ENCODE measurements at regions not wholly inside any gene's neighbourhood (a gene's known extent, or its start where the extent isn't known, plus 50 kb on each side); places are given as distances from the start of the nearest gene placed in this dataset.
"Not testable (repeated sequence)": the region's sequence is repeated elsewhere in the genome, so short reads cannot be mapped to it uniquely, and the experiment has no call there.

DNA sequence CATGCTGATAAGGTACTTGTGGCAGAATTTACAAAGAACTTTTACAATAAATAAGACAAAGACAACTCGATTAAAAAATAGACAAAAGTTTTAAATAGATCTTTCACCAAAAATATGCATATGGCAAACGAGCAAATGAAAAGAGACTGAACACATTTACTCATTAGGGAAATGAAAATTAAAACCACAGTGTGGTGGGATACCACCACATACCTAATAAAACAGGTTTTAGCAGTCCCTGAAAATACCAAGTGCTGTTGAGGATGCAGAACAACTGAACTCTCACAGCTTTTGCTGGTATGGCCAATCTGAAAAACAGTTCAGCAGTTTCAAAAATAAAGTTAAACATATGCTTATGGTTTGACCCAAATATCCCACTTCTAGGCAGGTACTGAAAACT, 205.4 kb upstream of the ADO start:
- DNase-seq, result no peak
- no peak overlapping the region for H3K4me3 ChIP-seq (ENCODE audit: low read length)
- H3K4me3 Mint-ChIP-seq, result no peak overlapping the region
- H3K9me3 ChIP-seq (ENCODE audit: control insufficient read depth, low read length), result no peaks in the 10 kb centered on the region
- H3K27me3 Mint-ChIP-seq (ENCODE audit: insufficient read depth), result no peaks in the 10 kb centered on the region
- peaks cover 15% of the 10 kb centered on the region for H3K9me3 Mint-ChIP-seq
- H3K36me3 ChIP-seq (ENCODE audit: control insufficient read depth, insufficient read depth, low read length), result no peaks in the 10 kb centered on the region
- no peaks in the 10 kb centered on the region for H3K36me3 Mint-ChIP-seq (ENCODE audit: low read depth)
- H3K27me3 ChIP-seq (ENCODE audit: control insufficient read depth, insufficient read depth, low read length, poor library complexity, severe bottlenecking), result no peaks in the 10 kb centered on the region
- no peak overlapping the region for H3K9ac ChIP-seq (ENCODE audit: extremely low read depth, low read length, poor library complexity, severe bottlenecking)
- no peaks in the 10 kb centered on the region for H3K4me1 Mint-ChIP-seq
- WGBS, 2 experiments (ENCODE audit: insufficient coverage in 1 of 2, insufficient read length in 1 of 2), result 82% methylated on average over 2 of the region's 2 CpGs; no CpG with 5 or more reads in 1 of the 2 experiments
- TF ChIP-seq, protein P1, sequence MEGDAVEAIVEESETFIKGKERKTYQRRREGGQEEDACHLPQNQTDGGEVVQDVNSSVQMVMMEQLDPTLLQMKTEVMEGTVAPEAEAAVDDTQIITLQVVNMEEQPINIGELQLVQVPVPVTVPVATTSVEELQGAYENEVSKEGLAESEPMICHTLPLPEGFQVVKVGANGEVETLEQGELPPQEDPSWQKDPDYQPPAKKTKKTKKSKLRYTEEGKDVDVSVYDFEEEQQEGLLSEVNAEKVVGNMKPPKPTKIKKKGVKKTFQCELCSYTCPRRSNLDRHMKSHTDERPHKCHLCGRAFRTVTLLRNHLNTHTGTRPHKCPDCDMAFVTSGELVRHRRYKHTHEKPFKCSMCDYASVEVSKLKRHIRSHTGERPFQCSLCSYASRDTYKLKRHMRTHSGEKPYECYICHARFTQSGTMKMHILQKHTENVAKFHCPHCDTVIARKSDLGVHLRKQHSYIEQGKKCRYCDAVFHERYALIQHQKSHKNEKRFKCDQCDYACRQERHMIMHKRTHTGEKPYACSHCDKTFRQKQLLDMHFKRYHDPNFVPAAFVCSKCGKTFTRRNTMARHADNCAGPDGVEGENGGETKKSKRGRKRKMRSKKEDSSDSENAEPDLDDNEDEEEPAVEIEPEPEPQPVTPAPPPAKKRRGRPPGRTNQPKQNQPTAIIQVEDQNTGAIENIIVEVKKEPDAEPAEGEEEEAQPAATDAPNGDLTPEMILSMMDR (conservative IDR thresholded peaks at IDR 0.05), result no peak
- no peak overlapping the region for H3K27ac Mint-ChIP-seq
- no peak overlapping the region for H3K27ac ChIP-seq (ENCODE audit: low read depth, low read length)
- H3K4me1 ChIP-seq (ENCODE audit: control insufficient read depth, insufficient read depth, low read length), result no peaks in the 10 kb centered on the region

DNA sequence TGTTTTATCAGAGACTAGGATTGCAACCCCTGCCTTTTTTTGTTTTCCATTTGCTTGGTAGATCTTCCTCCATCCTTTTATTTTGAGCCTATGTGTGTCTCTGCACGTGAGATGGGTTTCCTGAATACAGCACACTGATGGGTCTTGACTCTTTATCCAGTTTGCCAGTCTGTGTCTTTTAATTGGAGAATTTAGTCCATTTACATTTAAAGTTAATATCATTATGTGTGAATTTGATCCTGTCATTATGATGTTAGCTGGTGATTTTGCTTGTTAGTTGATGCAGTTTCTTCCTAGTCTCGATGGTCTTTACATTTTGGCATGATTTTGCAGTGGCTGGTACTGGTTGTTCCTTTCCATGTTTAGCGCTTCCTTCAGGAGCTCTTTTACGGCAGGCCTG, 198.0 kb upstream of the ADO start:
- H3K36me3 Mint-ChIP-seq (ENCODE audit: low read depth); H3K9ac ChIP-seq (ENCODE audit: extremely low read depth, low read length, poor library complexity, severe bottlenecking); H3K9me3 ChIP-seq (ENCODE audit: control insufficient read depth, low read length); H3K36me3 ChIP-seq (ENCODE audit: control insufficient read depth, insufficient read depth, low read length); H3K27ac Mint-ChIP-seq; H3K4me1 ChIP-seq (ENCODE audit: control insufficient read depth, insufficient read depth, low read length); H3K4me1 Mint-ChIP-seq; H3K27me3 ChIP-seq (ENCODE audit: control insufficient read depth, insufficient read depth, low read length, poor library complexity, severe bottlenecking); H3K4me3 ChIP-seq (ENCODE audit: low read length); H3K4me3 Mint-ChIP-seq; H3K27me3 Mint-ChIP-seq (ENCODE audit: insufficient read depth); DNase-seq; H3K27ac ChIP-seq (ENCODE audit: low read depth, low read length): not testable (repeated sequence)
- H3K9me3 Mint-ChIP-seq, result peaks cover 16% of the 10 kb centered on the region
- no CpG with 5 or more reads among the region's 4 CpGs for WGBS, 2 experiments (ENCODE audit: insufficient coverage in 1 of 2, insufficient read length in 1 of 2)

GRCh38 chr10:62608189-62608875, 196.2 kb upstream of the ADO start:
- Mint-ChIP-seq H3K27ac (peak overlapping the region; percentile 77), H3K4me3 (peak overlapping the region; percentile 66)
- H3K36me3 ChIP-seq (ENCODE audit: control insufficient read depth, insufficient read depth, low read length); H3K4me1 ChIP-seq (ENCODE audit: control insufficient read depth, insufficient read depth, low read length); H3K9me3 ChIP-seq (ENCODE audit: control insufficient read depth, low read length); H3K27ac ChIP-seq (ENCODE audit: low read depth, low read length); H3K27me3 ChIP-seq (ENCODE audit: control insufficient read depth, insufficient read depth, low read length, poor library complexity, severe bottlenecking); H3K27me3 Mint-ChIP-seq (ENCODE audit: insufficient read depth); H3K9me3 Mint-ChIP-seq; H3K4me1 Mint-ChIP-seq; H3K9ac ChIP-seq (ENCODE audit: extremely low read depth, low read length, poor library complexity, severe bottlenecking); H3K36me3 Mint-ChIP-seq (ENCODE audit: low read depth): not testable (repeated sequence)
- H3K4me3 ChIP-seq (ENCODE audit: low read length), result peak overlapping the region; percentile 35
- DNase-seq, result peak; percentile 72
- TF ChIP-seq, protein P1 (conservative IDR thresholded peaks at IDR 0.05), result peak; percentile 32
- 34 to 59% methylated on average over 2 to 29 of the region's 34 CpGs for WGBS, 2 experiments (ENCODE audit: insufficient coverage in 1 of 2, insufficient read length in 1 of 2)

Measured in endodermal cell (in vitro differentiated cells).